Activated T-cell treated with anti-CD3 and anti-CD28 coated beads, Interleukin-2, amount 50 U/mL, for 4 hours (primary cell): ENCODE measurements at regions not wholly inside any gene's neighbourhood (a gene's known extent, or its start where the extent isn't known, plus 50 kb on each side); places are given as distances from the start of the nearest gene placed in this dataset.

Experiments
- ATAC-seq, 2 donors: fragments of 200-7000 bp; cut with Tn5 transposase; one replicate each; pipeline ENCODE4 v1.10.0; 2021
- DNase-seq: peaks from one replicate; pipeline ENCODE4 v3.0.0-alpha.2; 2020
- H3K27me3 Mint-ChIP-seq: one replicate; pipeline ENCODE4 v1.8.0; 2021; ENCODE audit warnings: low read depth, mixed read lengths
- H3K36me3 Mint-ChIP-seq: one replicate; pipeline ENCODE4 v1.8.0; 2022; ENCODE audit warnings: mixed read lengths; ENCODE audit not compliant: insufficient read depth
- H3K4me1 Mint-ChIP-seq: one replicate; pipeline ENCODE4 v1.8.0; 2021; ENCODE audit warnings: low read depth, mixed read lengths
- H3K4me3 Mint-ChIP-seq: one replicate; pipeline ENCODE4 v1.8.0; 2021; ENCODE audit warnings: mild to moderate bottlenecking, moderate library complexity, mixed read lengths
- H3K9me3 Mint-ChIP-seq: one replicate; pipeline ENCODE4 v1.8.0; 2021; ENCODE audit warnings: mixed read lengths

DNA sequence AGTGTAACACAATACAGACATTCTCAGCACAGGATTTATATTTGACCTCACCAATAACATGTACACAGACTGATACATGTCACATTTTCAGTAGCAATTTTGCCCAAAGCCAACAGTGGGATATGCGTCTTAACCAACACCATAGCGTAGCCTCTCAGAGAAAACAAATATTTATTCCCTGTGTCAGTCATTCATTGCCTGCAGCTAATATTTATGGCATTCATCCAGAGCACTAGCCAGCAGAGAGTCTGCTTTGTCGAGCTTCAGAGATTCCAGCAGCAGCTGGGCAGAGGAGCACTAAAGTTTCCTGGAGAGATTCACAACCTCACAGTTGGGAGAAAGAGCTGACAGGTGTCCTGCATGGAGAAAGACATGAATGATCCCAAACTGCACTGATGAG is 400.7 kb upstream of the DAB1 start:
- H3K4me1 Mint-ChIP-seq, result no peaks in the 10 kb centered on the region
- no peak overlapping the region for H3K4me3 Mint-ChIP-seq
- no peak for ATAC-seq

GRCh38 chr1:57820356-57821095 is 396.7 kb upstream of the DAB1 start:
- Mint-ChIP-seq H3K27me3 (no peaks in the 10 kb centered on the region), H3K9me3 (peaks cover 3% of the 10 kb centered on the region), H3K36me3 (no peaks in the 10 kb centered on the region), H3K4me1 (no peaks in the 10 kb centered on the region), H3K4me3 (no peak overlapping the region)
- no peak for ATAC-seq
- no peak for DNase-seq

More for the DNA sequence above, 400.7 kb upstream of the DAB1 start:
- H3K9me3 Mint-ChIP-seq, result no peaks in the 10 kb centered on the region
- no peaks in the 10 kb centered on the region for H3K36me3 Mint-ChIP-seq
- no peaks in the 10 kb centered on the region for H3K27me3 Mint-ChIP-seq
- DNase-seq, result no peak

- ATAC-seq (no peak), DNase-seq (no peak)
- Mint-ChIP-seq H3K27me3 (no peaks in the 10 kb centered on the region), H3K9me3 (peaks cover 3% of the 10 kb centered on the region), H3K4me3 (no peak overlapping the region), H3K36me3 (no peaks in the 10 kb centered on the region), H3K4me1 (no peaks in the 10 kb centered on the region)
Observed at GRCh38 chr1:57819893-57820292, 396.0 kb upstream of the DAB1 start.

DNA sequence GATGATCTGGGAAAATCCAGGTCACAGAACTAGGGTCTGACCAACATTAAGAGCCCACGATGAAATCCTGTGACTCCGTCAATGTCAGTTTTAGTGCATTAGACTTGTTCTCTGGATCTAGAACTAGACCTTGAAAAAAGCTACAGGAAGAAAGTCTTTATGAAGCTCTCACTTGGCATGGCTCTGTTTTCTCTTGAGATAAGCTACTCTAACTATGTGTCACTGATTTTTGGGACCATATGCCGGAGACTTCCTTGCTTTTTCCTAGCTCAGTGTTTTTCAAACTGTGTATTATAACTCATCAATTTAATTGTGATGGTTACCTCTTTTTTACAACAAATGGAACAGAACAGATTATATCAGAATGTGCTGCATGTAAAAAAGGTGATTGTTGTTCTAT is 379.7 kb upstream of the DAB1 start:
- ATAC-seq, result no peak
- no peak for DNase-seq
- no peaks in the 10 kb centered on the region for H3K4me1 Mint-ChIP-seq
- no peaks in the 10 kb centered on the region for H3K36me3 Mint-ChIP-seq
- H3K9me3 Mint-ChIP-seq, result no peaks in the 10 kb centered on the region
- no peaks in the 10 kb centered on the region for H3K27me3 Mint-ChIP-seq
- H3K4me3 Mint-ChIP-seq, result no peak overlapping the region

- DNase-seq, result no peak
- Mint-ChIP-seq H3K4me3 (no peak overlapping the region), H3K9me3 (no peaks in the 10 kb centered on the region), H3K27me3 (no peaks in the 10 kb centered on the region), H3K36me3 (no peaks in the 10 kb centered on the region), H3K4me1 (no peaks in the 10 kb centered on the region)
- no peak for ATAC-seq
Observed at GRCh38 chr1:57800376-57800775, 376.5 kb upstream of the DAB1 start.

DNA sequence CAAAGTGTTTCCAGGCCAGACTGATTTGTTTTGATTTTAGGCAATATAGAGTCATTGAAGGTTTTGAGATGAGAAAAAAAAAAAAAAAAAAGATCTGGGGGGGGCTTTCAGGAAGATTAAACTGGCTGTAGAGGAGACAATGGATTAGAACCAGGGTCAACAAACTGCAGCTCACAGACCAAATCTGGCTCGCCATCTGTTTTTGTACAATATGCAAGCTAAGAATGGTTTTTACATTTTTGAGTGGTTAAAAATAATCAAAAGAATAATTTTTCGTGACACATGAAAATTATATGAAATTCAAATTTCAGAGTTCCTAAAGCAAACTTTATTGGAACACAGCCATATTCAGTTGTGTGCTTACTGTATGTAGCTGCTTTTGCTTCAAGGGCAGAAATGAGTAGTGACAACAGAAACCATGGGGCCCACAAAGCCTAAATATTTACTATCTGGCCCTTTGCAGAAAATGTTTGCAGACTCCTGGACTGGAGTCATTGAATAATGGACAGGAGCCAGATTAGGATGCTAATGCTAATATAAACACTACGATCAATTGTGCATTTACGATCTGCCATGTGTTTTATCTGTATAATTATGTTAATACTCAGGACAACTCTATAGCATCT is 375.7 kb upstream of the DAB1 start:
- ATAC-seq (no peak), DNase-seq (no peak)
- no peak overlapping the region for H3K4me3 Mint-ChIP-seq
- H3K36me3 Mint-ChIP-seq, result no peaks in the 10 kb centered on the region
- no peaks in the 10 kb centered on the region for H3K27me3 Mint-ChIP-seq
- no peaks in the 10 kb centered on the region for H3K4me1 Mint-ChIP-seq
- H3K9me3 Mint-ChIP-seq, result no peaks in the 10 kb centered on the region

- Mint-ChIP-seq H3K9me3 (no peaks in the 10 kb centered on the region), H3K36me3 (no peaks in the 10 kb centered on the region), H3K27me3 (no peaks in the 10 kb centered on the region), H3K4me1 (no peaks in the 10 kb centered on the region), H3K4me3 (no peak overlapping the region)
- DNase-seq (no peak), ATAC-seq (no peak)
Observed at GRCh38 chr1:57798543-57798942, 374.7 kb upstream of the DAB1 start.

DNA sequence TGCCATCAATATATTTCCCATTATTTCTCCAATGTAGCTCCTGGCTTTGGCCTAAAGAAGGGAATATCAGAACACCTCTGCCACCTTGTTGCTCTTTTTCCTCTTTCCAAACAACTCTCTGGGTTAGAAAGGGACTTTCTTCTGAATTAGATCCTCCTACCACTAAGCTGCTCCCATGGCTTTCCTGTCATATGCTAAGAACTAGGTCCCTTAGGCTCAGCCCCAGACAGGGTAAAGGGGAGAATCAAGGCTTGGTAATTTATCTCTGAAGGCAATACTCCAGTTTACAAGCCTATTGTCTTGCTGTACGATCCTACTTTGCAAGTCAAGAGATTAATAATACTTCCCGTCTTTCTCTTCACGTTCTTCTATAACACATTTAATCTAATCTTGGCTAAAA is 373.2 kb upstream of the DAB1 start:
- Mint-ChIP-seq H3K36me3 (no peaks in the 10 kb centered on the region), H3K9me3 (no peaks in the 10 kb centered on the region), H3K4me1 (no peaks in the 10 kb centered on the region), H3K27me3 (no peaks in the 10 kb centered on the region), H3K4me3 (no peak overlapping the region)
- ATAC-seq (no peak), DNase-seq (no peak)

- Mint-ChIP-seq H3K27me3 (no peaks in the 10 kb centered on the region), H3K9me3 (no peaks in the 10 kb centered on the region), H3K36me3 (no peaks in the 10 kb centered on the region), H3K4me3 (no peak overlapping the region), H3K4me1 (no peaks in the 10 kb centered on the region)
- DNase-seq (no peak), ATAC-seq (no peak)
Observed at GRCh38 chr1:57796616-57797015, 372.8 kb upstream of the DAB1 start.

- no peaks in the 10 kb centered on the region for H3K27me3 Mint-ChIP-seq
- H3K36me3 Mint-ChIP-seq, result no peaks in the 10 kb centered on the region
- no peaks in the 10 kb centered on the region for H3K4me1 Mint-ChIP-seq
- H3K4me3 Mint-ChIP-seq, result no peak overlapping the region
- no peak for DNase-seq
- ATAC-seq, result no peak
- no peaks in the 10 kb centered on the region for H3K9me3 Mint-ChIP-seq
Observed at GRCh38 chr1:57795886-57796285, 372.0 kb upstream of the DAB1 start.

GRCh38 chr1:57794078-57794477 is 370.2 kb upstream of the DAB1 start:
- Mint-ChIP-seq H3K9me3 (peaks cover 3% of the 10 kb centered on the region), H3K36me3 (no peaks in the 10 kb centered on the region), H3K4me3 (no peak overlapping the region), H3K4me1 (no peaks in the 10 kb centered on the region), H3K27me3 (no peaks in the 10 kb centered on the region)
- no peak for DNase-seq
- ATAC-seq, result no peak

DNA sequence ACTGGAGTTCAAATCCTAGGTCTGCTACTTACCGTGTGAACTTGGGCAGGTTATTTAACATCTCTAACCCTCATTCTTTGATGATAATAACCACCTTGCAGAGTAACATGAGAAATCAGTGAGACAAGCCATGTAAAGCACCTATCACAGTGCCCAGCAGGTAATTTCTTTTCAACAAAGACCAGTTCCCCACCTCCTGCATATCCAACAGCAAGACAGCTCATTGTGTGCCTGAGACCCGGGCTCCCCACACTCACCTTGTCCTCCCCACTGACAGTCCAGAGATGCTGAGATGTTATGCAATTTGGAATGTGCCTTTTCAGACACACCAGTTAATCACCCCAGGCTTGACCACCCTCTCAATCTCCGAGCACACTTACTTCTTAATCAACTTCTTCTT is 367.6 kb upstream of the DAB1 start:
- H3K27me3 Mint-ChIP-seq, result no peaks in the 10 kb centered on the region
- ATAC-seq, result no peak
- H3K36me3 Mint-ChIP-seq, result no peaks in the 10 kb centered on the region
- H3K4me1 Mint-ChIP-seq, result no peaks in the 10 kb centered on the region
- peaks cover 3% of the 10 kb centered on the region for H3K9me3 Mint-ChIP-seq
- no peak for DNase-seq
- H3K4me3 Mint-ChIP-seq, result no peak overlapping the region

DNA sequence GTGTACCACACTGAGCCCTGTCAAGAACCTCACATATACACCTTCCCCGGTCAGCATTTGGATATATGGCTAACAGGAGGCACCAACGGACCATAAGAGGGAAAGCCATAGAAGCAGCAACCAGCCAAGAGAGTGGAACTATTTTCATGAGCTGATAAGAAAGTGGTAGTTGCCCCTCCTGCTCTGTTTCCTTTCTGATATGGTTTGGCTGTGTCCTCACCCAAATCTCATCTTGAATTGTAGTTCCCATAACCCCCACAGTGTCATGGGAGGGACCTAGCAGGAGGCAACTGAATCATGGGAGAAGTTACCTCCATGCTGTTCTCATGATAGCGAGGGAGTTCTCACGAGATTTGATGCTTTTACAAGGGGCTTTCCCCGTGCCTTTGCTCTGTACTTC is 366.1 kb upstream of the DAB1 start:
- ATAC-seq (no peak), DNase-seq (no peak)
- no peaks in the 10 kb centered on the region for H3K27me3 Mint-ChIP-seq
- peaks cover 3% of the 10 kb centered on the region for H3K9me3 Mint-ChIP-seq
- no peaks in the 10 kb centered on the region for H3K36me3 Mint-ChIP-seq
- no peaks in the 10 kb centered on the region for H3K4me1 Mint-ChIP-seq
- H3K4me3 Mint-ChIP-seq, result no peak overlapping the region

GRCh38 chr1:57788313-57788712 is 364.5 kb upstream of the DAB1 start:
- Mint-ChIP-seq H3K9me3 (peaks cover 3% of the 10 kb centered on the region), H3K4me3 (no peak overlapping the region), H3K36me3 (no peaks in the 10 kb centered on the region), H3K27me3 (no peaks in the 10 kb centered on the region), H3K4me1 (no peaks in the 10 kb centered on the region)
- DNase-seq (no peak), ATAC-seq (no peak)

DNA sequence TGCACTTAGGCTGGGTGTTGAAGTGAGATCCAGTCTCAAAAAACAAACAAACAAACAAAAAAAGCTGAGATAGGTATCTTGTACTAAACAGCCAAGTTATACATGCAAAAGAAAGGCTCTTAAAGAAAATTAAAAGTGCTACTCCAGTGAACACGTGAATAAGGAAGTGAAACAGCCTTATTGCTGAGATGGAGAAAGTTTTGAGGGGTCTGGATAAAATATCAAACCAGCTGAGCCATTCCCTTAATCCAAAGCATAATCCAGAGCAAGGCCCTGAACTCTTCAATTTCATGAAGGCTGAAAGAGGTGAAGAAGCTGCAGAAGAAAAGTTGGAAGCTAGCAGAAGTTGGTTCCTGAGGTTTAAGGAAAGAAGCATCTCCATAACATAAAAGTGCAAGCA is 360.5 kb upstream of the DAB1 start:
- ATAC-seq, result no peak
- no peaks in the 10 kb centered on the region for H3K27me3 Mint-ChIP-seq

More for the DNA sequence above, 360.5 kb upstream of the DAB1 start:
- no peaks in the 10 kb centered on the region for H3K36me3 Mint-ChIP-seq
- no peak for DNase-seq
- no peak overlapping the region for H3K4me3 Mint-ChIP-seq
- no peaks in the 10 kb centered on the region for H3K4me1 Mint-ChIP-seq
- H3K9me3 Mint-ChIP-seq, result no peaks in the 10 kb centered on the region
